ENCODE measurements at regions not wholly inside any gene's neighbourhood (a gene's known extent, or its start where the extent isn't known, plus 50 kb on each side); places are given as distances from the start of the nearest gene placed in this dataset.

DNA sequence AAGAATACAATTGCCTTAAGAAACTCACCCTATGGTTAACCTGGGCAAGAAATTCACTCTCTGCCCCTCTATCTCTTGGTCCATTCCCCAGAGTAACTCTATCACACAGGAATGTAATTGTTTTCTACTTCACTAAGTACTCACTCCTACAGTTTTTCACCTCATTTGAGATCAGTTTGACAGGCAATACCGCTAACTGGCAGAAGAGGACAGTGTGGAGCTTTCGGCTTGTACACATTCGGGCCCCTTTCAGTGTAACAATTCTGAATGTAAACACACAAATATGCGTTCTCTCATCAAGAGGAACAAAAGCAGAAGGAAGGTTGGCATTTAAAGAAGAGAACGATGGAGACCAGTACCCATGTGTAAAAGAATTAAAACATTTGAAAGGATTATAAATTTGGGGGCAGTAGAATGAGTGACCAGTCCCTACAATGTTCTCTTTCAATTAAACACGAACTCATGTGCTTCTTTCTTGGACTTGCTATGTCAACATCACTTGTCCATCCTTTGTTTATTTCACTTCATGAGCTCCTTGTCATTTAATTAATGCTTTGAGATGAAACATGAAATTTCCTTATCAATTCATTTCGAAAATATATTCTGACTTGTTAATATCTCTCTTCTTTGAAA, 188.5 kb upstream of the GRAMD2B start:
- peak; percentile 22 for DNase-seq (ENCODE audit: low spot score)
- in situ Hi-C loops (cut with MboI; ENCODE audit: low sequenced_read_pairs, unreplicated experiment): no loop called here
- TF ChIP-seq, protein P1, sequence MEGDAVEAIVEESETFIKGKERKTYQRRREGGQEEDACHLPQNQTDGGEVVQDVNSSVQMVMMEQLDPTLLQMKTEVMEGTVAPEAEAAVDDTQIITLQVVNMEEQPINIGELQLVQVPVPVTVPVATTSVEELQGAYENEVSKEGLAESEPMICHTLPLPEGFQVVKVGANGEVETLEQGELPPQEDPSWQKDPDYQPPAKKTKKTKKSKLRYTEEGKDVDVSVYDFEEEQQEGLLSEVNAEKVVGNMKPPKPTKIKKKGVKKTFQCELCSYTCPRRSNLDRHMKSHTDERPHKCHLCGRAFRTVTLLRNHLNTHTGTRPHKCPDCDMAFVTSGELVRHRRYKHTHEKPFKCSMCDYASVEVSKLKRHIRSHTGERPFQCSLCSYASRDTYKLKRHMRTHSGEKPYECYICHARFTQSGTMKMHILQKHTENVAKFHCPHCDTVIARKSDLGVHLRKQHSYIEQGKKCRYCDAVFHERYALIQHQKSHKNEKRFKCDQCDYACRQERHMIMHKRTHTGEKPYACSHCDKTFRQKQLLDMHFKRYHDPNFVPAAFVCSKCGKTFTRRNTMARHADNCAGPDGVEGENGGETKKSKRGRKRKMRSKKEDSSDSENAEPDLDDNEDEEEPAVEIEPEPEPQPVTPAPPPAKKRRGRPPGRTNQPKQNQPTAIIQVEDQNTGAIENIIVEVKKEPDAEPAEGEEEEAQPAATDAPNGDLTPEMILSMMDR (IDR thresholded peaks at IDR 0.05; ENCODE audit: borderline replicate concordance, control extremely low read depth, extremely low read depth, insufficient read depth, missing control alignments): peak; percentile 15

DNA sequence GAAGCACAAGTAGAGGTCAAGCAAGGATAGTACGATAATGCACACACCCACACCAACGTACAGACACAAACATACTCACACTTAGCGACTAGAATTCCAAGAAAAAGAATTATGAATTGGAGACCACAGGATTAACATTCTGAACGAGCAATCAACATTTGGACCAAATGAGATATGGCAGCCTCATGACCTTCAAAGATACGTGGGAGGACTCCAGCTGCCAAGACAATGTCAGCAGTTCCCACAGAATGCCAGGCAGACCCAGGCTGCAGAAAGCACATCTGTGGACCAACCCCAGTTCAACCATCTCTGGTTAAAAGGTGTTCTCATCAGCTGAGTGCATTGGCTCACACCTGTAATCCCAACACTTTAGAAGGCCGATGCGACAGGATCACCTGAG, 187.6 kb upstream of the GRAMD2B start:
- in situ Hi-C loops (cut with MboI; ENCODE audit: low sequenced_read_pairs, unreplicated experiment): no loop called here
- DNase-seq (ENCODE audit: low spot score): no peak
- TF ChIP-seq, protein P1 (IDR thresholded peaks at IDR 0.05; ENCODE audit: borderline replicate concordance, control extremely low read depth, extremely low read depth, insufficient read depth, missing control alignments): no peak

DNA sequence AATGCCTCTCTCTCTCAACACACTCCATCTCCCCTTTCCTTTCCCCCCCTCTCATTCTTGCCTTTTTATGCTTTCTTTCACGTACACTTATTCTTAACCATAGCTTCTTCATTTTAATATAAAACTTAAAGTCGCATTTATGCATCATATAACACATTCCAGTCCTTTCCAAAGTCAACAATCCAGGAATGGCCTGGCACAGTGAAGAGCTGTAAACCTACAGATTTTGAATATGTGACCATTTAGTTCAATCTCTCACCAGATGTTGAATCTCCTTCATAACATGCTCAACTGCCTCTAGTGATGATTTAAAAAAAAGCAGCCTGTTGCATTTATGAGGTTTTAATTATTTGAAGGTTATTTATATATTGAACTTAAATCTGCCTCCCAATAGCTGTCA, 186.2 kb upstream of the GRAMD2B start:
- in situ Hi-C loops (cut with MboI; ENCODE audit: low sequenced_read_pairs, unreplicated experiment): no loop called here
- TF ChIP-seq, protein P1 (IDR thresholded peaks at IDR 0.05; ENCODE audit: borderline replicate concordance, control extremely low read depth, extremely low read depth, insufficient read depth, missing control alignments): no peak
- DNase-seq (ENCODE audit: low spot score): no peak

DNA sequence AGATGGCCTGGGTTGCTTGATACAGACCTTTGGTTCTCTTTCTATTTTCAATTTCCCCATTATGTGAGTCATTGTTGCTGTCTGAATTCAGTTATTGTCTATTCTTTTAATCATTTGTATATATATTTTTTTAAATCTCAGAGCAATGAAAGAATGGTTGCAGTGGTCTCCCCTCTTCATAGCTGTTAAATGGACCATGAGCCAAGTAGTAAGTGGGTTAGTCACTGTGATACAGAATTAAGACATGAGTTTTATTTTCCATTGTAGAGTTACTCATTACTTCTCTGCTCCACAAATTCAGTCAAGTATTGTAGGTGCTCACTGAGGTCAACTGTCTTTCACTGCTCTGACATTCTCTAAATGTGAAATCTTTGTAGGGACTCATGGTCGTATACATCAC, 174.6 kb upstream of the GRAMD2B start:
- DNase-seq (ENCODE audit: low spot score): no peak
- in situ Hi-C loops (cut with MboI; ENCODE audit: low sequenced_read_pairs, unreplicated experiment): no loop called here
- TF ChIP-seq, protein P1 (IDR thresholded peaks at IDR 0.05; ENCODE audit: borderline replicate concordance, control extremely low read depth, extremely low read depth, insufficient read depth, missing control alignments): no peak

DNA sequence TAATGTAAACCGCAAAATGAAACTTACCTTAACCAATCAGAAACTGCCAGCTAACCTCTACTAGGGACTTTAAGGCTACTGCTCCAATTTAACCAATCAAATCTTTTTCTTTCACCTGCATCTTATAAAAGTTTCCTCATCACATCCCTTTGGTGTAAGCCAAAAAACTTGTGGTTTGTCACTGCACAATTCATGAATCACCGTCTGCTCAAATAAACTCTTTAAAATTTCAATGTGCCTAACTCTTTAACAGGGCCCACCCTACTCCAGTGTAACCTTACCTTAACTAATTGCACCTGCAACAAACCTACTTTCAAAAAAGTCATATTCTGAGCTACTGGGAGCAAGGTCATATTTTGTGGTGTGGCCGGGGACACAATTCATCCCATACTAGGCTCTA, 172.2 kb upstream of the GRAMD2B start:
- no peak for DNase-seq (ENCODE audit: low spot score)
- in situ Hi-C loops (cut with MboI; ENCODE audit: low sequenced_read_pairs, unreplicated experiment): no loop called here
- TF ChIP-seq, protein P1 (IDR thresholded peaks at IDR 0.05; ENCODE audit: borderline replicate concordance, control extremely low read depth, extremely low read depth, insufficient read depth, missing control alignments): no peak

DNA sequence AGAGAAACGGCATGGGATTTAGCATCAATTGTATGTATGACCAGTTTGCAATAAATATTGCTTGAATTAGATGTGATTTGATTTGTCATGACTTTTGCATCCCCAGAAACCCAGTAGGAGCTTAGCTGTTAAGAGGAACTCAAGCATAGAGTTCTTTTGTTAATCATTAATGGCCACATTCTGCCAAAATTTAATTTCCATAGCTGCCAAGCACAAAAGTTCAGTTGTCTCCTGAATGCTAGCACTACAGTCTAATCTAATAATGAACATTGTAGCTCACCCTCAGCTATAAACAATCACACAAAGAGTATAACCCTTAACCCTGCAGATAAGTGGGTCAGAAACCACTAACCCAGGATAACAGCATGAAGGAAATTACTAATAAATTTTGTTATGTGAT, 169.8 kb upstream of the GRAMD2B start:
- in situ Hi-C loops (cut with MboI; ENCODE audit: low sequenced_read_pairs, unreplicated experiment): no loop called here
- TF ChIP-seq, protein P1 (IDR thresholded peaks at IDR 0.05; ENCODE audit: borderline replicate concordance, control extremely low read depth, extremely low read depth, insufficient read depth, missing control alignments): no peak
- no peak for DNase-seq (ENCODE audit: low spot score)

Measured in GM13976 (cell line).